H1 (cell line): ENCODE measurements at regions not wholly inside any gene's neighbourhood (a gene's known extent, or its start where the extent isn't known, plus 50 kb on each side); places are given as distances from the start of the nearest gene placed in this dataset.

ENCODE experiments used
- CTCF ChIA-PET: fragments of 300-600 bp; sonication (Branson Sonifier 250); formaldehyde crosslinking; loops from one replicate; lab custom pipeline; 2021; ENCODE audit not compliant: partially characterized antibody; lab: Charles Lee
- POLR2A ChIA-PET: fragments of 300-600 bp; sonication (Branson Sonifier 250); formaldehyde crosslinking; loops from one replicate; lab custom pipeline; 2021; ENCODE audit warnings: inconsistent platforms; ENCODE audit not compliant: partially characterized antibody; lab: Charles Lee
- DNase-seq, 2 experiments: peaks; one replicate each; pipeline versions ENCODE4 v3.0.0 to v3.0.0-alpha.2; 2010 to 2022; ENCODE audit warnings: low spot score in 2 of 2, low read depth in 1 of 2, mixed read lengths in 1 of 2
- FAIRE-seq: peaks from 2 replicates; lab custom pipeline; 2011; peaks lifted over from hg19 to GRCh38; lab: Jason Lieb, UNC
- H2AFZ ChIP-seq: 2 replicates; pipeline ENCODE4 v1.8.1; 2012; ENCODE audit warnings: low read length, inconsistent platforms
- H2AK5ac ChIP-seq: 2 replicates; pipeline ENCODE4 v1.6.1; 2013; ENCODE audit warnings: low read depth, low read length
- H2BK120ac ChIP-seq: replicated peaks from 2 replicates; pipeline ENCODE3; 2013; ENCODE audit warnings: low read depth, low read length, inconsistent platforms
- H2BK12ac ChIP-seq: 2 replicates; pipeline ENCODE4 v1.6.1; 2013; ENCODE audit warnings: low read depth, low read length
- H2BK15ac ChIP-seq: 2 replicates; pipeline ENCODE4 v1.6.1; 2013; ENCODE audit warnings: low read length
- H2BK20ac ChIP-seq: 2 replicates; pipeline ENCODE4 v1.6.1; 2013; ENCODE audit warnings: low read length
- H2BK5ac ChIP-seq: 2 replicates; pipeline ENCODE4 v1.6.1; 2013; ENCODE audit warnings: low read depth, low read length
- H3K14ac ChIP-seq: 2 replicates; pipeline ENCODE4 v1.6.1; 2013; ENCODE audit warnings: inconsistent platforms; ENCODE audit not compliant: insufficient read length
- H3K18ac ChIP-seq: 2 replicates; pipeline ENCODE4 v1.6.1; 2013; ENCODE audit warnings: low read length; ENCODE audit errors: extremely low read depth
- H3K23ac ChIP-seq: 2 replicates; pipeline ENCODE4 v1.6.1; 2013; ENCODE audit warnings: inconsistent platforms; ENCODE audit not compliant: insufficient read length
- H3K23me2 ChIP-seq: 2 replicates; pipeline ENCODE4 v1.6.1; 2013; ENCODE audit warnings: low read depth, low read length
- H3K27ac ChIP-seq: 2 replicates; pipeline ENCODE4 v1.6.1; 2011; ENCODE audit warnings: low read depth, low read length, inconsistent platforms
- H3K27me3 ChIP-seq, 4 experiments: replicated peaks in 1 of 4; 1 replicate in 1 of 4; 2 replicates in 3 of 4; pipeline versions ENCODE4 v1.6.1 to v1.8.1; 2011 to 2013; ENCODE audit warnings: low read length in 3 of 4, mild to moderate bottlenecking in 3 of 4, inconsistent platforms in 2 of 4, mixed read lengths in 2 of 4, moderate library complexity in 1 of 4; ENCODE audit not compliant: control insufficient read depth in 3 of 4, insufficient read depth in 3 of 4; ENCODE audit errors: extremely low read depth in 1 of 4
- H3K36me3 ChIP-seq, 4 experiments: 2 replicates each; pipeline versions ENCODE4 v1.6.1 to v1.8.1; 2011 to 2013; ENCODE audit warnings: mild to moderate bottlenecking in 4 of 4, low read length in 3 of 4, moderate library complexity in 2 of 4, control low read depth in 1 of 4, inconsistent platforms in 1 of 4; ENCODE audit not compliant: insufficient read depth in 4 of 4, control insufficient read depth in 2 of 4
- H3K4ac ChIP-seq: replicated peaks from 2 replicates; pipeline ENCODE3; 2013; ENCODE audit warnings: low read length, low read depth, mixed read lengths, inconsistent platforms; ENCODE audit not compliant: insufficient read length
- H3K4me1 ChIP-seq, 4 experiments: replicated peaks in 1 of 4; 1 replicate in 1 of 4; 2 replicates in 3 of 4; pipeline versions ENCODE4 v1.6.1 to v1.8.1; 2011 to 2013; ENCODE audit warnings: low read length in 3 of 4, inconsistent platforms in 2 of 4, mixed read lengths in 1 of 4; ENCODE audit not compliant: insufficient read depth in 4 of 4, control insufficient read depth in 3 of 4
- H3K4me2 ChIP-seq, 2 experiments: 2 replicates each; pipeline versions ENCODE4 v1.6.1 to v1.8.1; 2011 to 2013; ENCODE audit warnings: low read depth in 2 of 2, low read length in 2 of 2, control low read depth in 1 of 2, inconsistent platforms in 1 of 2, mild to moderate bottlenecking in 1 of 2; ENCODE audit not compliant: insufficient read depth in 1 of 2
- H3K4me3 ChIP-seq, 4 experiments: fragments of 200-600, 300-600 bp in 1 of 4; sonication (generic), shearing (Covaris generic), sonication (Bioruptor Twin) in 1 of 4; 2 replicates each; pipeline versions ENCODE4 v1.5.1 to v1.8.1; 2011 to 2016; ENCODE audit warnings: low read length in 4 of 4, low read depth in 3 of 4, control low read depth in 2 of 4, inconsistent platforms in 2 of 4, mild to moderate bottlenecking in 2 of 4, mixed read lengths in 1 of 4, moderate library complexity in 1 of 4; ENCODE audit not compliant: insufficient read depth in 2 of 4; ENCODE audit errors: extremely low read depth in 1 of 4
- H3K56ac ChIP-seq: replicated peaks from 2 replicates; pipeline ENCODE3; 2013; ENCODE audit warnings: low read depth, mild to moderate bottlenecking, mixed read lengths, low read length, inconsistent platforms; ENCODE audit not compliant: insufficient read length
- H3K79me1 ChIP-seq: 2 replicates; pipeline ENCODE4 v1.6.1; 2013; ENCODE audit warnings: low read depth, low read length, control low read depth
- H3K79me2 ChIP-seq, 2 experiments: 2 replicates each; pipeline versions ENCODE4 v1.6.1 to v1.8.1; 2012 to 2013; ENCODE audit warnings: low read length in 2 of 2, mild to moderate bottlenecking in 2 of 2, inconsistent platforms in 1 of 2; ENCODE audit not compliant: insufficient read depth in 2 of 2, control insufficient read depth in 1 of 2
- H3K9ac ChIP-seq, 4 experiments: replicated peaks in 1 of 4; 1 replicate in 1 of 4; 2 replicates in 3 of 4; pipeline versions ENCODE4 v1.6.1 to v1.8.1; 2011 to 2013; ENCODE audit warnings: low read depth in 3 of 4, low read length in 3 of 4, control low read depth in 2 of 4, mild to moderate bottlenecking in 2 of 4, moderate library complexity in 2 of 4, inconsistent platforms in 1 of 4; ENCODE audit errors: extremely low read depth in 1 of 4
- H3K9me3 ChIP-seq, 2 experiments: 2 replicates each; pipeline versions ENCODE4 v1.6.1 to v1.8.1; 2012 to 2013; ENCODE audit warnings: mild to moderate bottlenecking in 2 of 2, moderate library complexity in 2 of 2, control low read depth in 1 of 2, inconsistent platforms in 1 of 2, low read depth in 1 of 2, low read length in 1 of 2, mixed read lengths in 1 of 2; ENCODE audit not compliant: insufficient read depth in 2 of 2
- H4K20me1 ChIP-seq, 2 experiments: replicated peaks in 1 of 2; 2 replicates each; pipeline versions ENCODE3 to v1.8.1; 2011 to 2013; ENCODE audit warnings: inconsistent platforms in 2 of 2, low read length in 2 of 2, mild to moderate bottlenecking in 1 of 2; ENCODE audit not compliant: insufficient read depth in 2 of 2, control insufficient read depth in 1 of 2
- H4K5ac ChIP-seq: 2 replicates; pipeline ENCODE4 v1.6.1; 2013; ENCODE audit warnings: low read length, low read depth, mixed read lengths, inconsistent platforms; ENCODE audit not compliant: insufficient read length
- H4K8ac ChIP-seq: 2 replicates; pipeline ENCODE4 v1.8.0; 2013; ENCODE audit warnings: mild to moderate bottlenecking, moderate library complexity, low read length, inconsistent platforms; ENCODE audit not compliant: insufficient read depth; ENCODE audit errors: extremely low read depth
- H4K91ac ChIP-seq: replicated peaks from 2 replicates; pipeline ENCODE3; 2013; ENCODE audit warnings: low read length, mixed read lengths, inconsistent platforms; ENCODE audit not compliant: insufficient read length
- ATF3 ChIP-seq: IDR thresholded peaks from 2 replicates; pipeline ENCODE4 v1.6.1; 2011; ENCODE audit warnings: low read depth, mild to moderate bottlenecking, low read length; ENCODE audit not compliant: insufficient read depth
- CBX8 ChIP-seq: fragments of 300-800, 300-1000 bp; sonication (generic); IDR thresholded peaks from 2 replicates; pipeline ENCODE4 v1.7.1; 2016; ENCODE audit warnings: low read depth, low read length, borderline replicate concordance
- CEBPB ChIP-seq: IDR thresholded peaks from 2 replicates; pipeline ENCODE4 v1.6.1; 2012; ENCODE audit warnings: low read depth, low read length
- PHF8 ChIP-seq: fragments of 200-600 bp; sonication (generic); conservative IDR thresholded peaks from 2 replicates; pipeline ENCODE4 v1.7.1; 2012; ENCODE audit warnings: low read depth, mild to moderate bottlenecking, inconsistent platforms, low read length, moderate library complexity
- WGBS, 2 experiments: shearing (Covaris generic) in 1 of 2; methylation state at CpG; one replicate each; pipeline versions ENCODE4 v1.1.6 to v1.1.7; 2013 to 2015; ENCODE audit warnings: low lambda C conversion rate in 2 of 2, mixed read lengths in 2 of 2, inconsistent platforms in 1 of 2, low coverage in 1 of 2, missing lambda C conversion rate in 1 of 2; ENCODE audit not compliant: insufficient replicate concordance in 2 of 2, insufficient coverage in 1 of 2, insufficient read length in 1 of 2; ENCODE audit errors: extremely low coverage in 1 of 2, missing lambda C conversion rate in 1 of 2; 5-methylcytosine and 5-hydroxymethylcytosine counted together

DNA sequence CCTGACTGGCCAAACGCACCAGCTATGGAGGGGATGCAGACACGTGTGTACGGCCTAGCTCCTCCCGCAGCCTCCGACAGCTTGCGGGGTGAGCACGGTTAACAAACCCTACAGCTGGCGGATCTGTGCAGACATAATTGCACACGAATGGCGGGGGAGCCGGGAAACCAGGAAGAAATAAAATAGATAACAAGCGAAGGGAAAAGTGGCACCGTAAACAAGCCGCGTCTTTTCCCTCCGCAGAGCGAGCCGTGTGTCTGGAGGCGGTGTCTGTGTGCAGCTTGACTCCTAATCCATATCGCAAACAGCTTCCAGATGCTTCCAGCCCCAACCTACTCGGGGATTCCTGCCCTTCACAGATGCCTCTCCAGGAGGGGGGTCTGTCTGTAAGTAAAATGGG lies 853.1 kb upstream of the SALL3 start:
- 89% methylated on average over 21 of the region's 21 CpGs; no CpG with 5 or more reads in 1 of the 2 experiments for WGBS, 2 experiments
- no peak overlapping the region for H3K4ac ChIP-seq
- no peak for TF ChIP-seq ATF3
- no peak for TF ChIP-seq CBX8
- TF ChIP-seq PHF8: no peak
- TF ChIP-seq CEBPB: no peak

More for the DNA sequence above, 853.1 kb upstream of the SALL3 start:
- Histone ChIP-seq H3K14ac (no peak overlapping the region), H3K79me1 (no peaks in the 10 kb centered on the region), H3K9me3 (no peaks in the 10 kb centered on the region), H3K4me1 (no peaks in the 10 kb centered on the region), H3K18ac (no peak overlapping the region), H3K79me2 (no peaks in the 10 kb centered on the region), H3K27me3 (no peaks in the 10 kb centered on the region; a peak in 2 of 7 replicates), H3K23me2 (no peaks in the 10 kb centered on the region), H2BK20ac (no peak overlapping the region), H4K91ac (no peak overlapping the region), H3K4me2 (no peak overlapping the region), H2AK5ac (no peak overlapping the region), H2BK12ac (no peak overlapping the region), H2BK5ac (no peak overlapping the region), H3K27ac (no peak overlapping the region), H3K36me3 (no peaks in the 10 kb centered on the region; a peak in 1 of 8 replicates), H4K20me1 (peaks cover 0 to 6% of the 10 kb centered on the region in 2 experiments), H4K8ac (no peak overlapping the region), H2BK120ac (no peak overlapping the region), H3K56ac (no peak overlapping the region), H2BK15ac (no peak overlapping the region), H3K9ac (no peak overlapping the region), H3K4me3 (no peak overlapping the region), H4K5ac (no peak overlapping the region), H3K23ac (no peak overlapping the region), H2AFZ (no peak overlapping the region)
- FAIRE-seq (no peak), DNase-seq (no peak)
- POLR2A ChIA-PET: no interaction called here
- CTCF ChIA-PET: interaction anchor here (1.2 kb wide), 1 partner anchor 13 kb away, joined by 3 read pairs; no protein-coding TSS in a partner anchor
